Psoas muscle (tissue), 7 donors: ENCODE measurements at regions not wholly inside any gene's neighbourhood (a gene's known extent, or its start where the extent isn't known, plus 50 kb on each side); places are given as distances from the start of the nearest gene placed in this dataset.

ENCODE experiments used
- ATAC-seq, 4 donors: fragments of 200-7000 bp; cut with Tn5 transposase; one replicate each; pipeline ENCODE4 v1.9.1; 2020; ENCODE audit warnings: moderate library complexity in 3 of 4, mild to moderate bottlenecking in 2 of 4
- DNase-seq, 2 donors: peaks; one replicate each; pipeline ENCODE4 v3.0.0-alpha.2; 2020
- H3K27ac ChIP-seq: fragments of 200-600 bp; one replicate; pipeline ENCODE4 v1.8.0; 2022
- H3K27me3 ChIP-seq, 3 donors: fragments of 200-600 bp in 1 of 3; one replicate each; pipeline versions ENCODE4 v1.6.1 to v1.8.0; 2013 to 2022; ENCODE audit warnings: low read length in 2 of 3, mild to moderate bottlenecking in 2 of 3, moderate library complexity in 1 of 3; ENCODE audit not compliant: insufficient read depth in 3 of 3
- H3K36me3 ChIP-seq, 2 donors: fragments of 200-600 bp in 1 of 2; one replicate each; pipeline versions ENCODE4 v1.6.1 to v1.8.0; 2013 to 2022; ENCODE audit warnings: low read depth in 1 of 2, mild to moderate bottlenecking in 1 of 2, moderate library complexity in 1 of 2; ENCODE audit not compliant: insufficient read depth in 1 of 2
- H3K4me1 ChIP-seq: fragments of 200-600 bp; one replicate; pipeline ENCODE4 v1.8.0; 2022
- H3K4me3 ChIP-seq: fragments of 200-600 bp; one replicate; pipeline ENCODE4 v1.8.0; 2022; ENCODE audit warnings: mild to moderate bottlenecking
- H3K9me3 ChIP-seq: fragments of 200-600 bp; one replicate; pipeline ENCODE4 v1.8.0; 2022
- WGBS, 3 donors: extraction: QIAGEN DNeasy Blood & Tissue Kit; methylation state at CpG; one replicate each; pipeline versions ENCODE4 v1.1.6 to v1.1.7; 2013; 5-methylcytosine and 5-hydroxymethylcytosine counted together
- intact Hi-C, 2 donors: fragments of 100-400 bp; cut with DNase I; formaldehyde crosslinking; loops; one replicate each; pipeline versions ENCODE4 v1.11.0 to v1.14.2; 2022
- TF ChIP-seq, protein P1 (sequence below): fragments of 200-600 bp; IDR thresholded peaks from one replicate; pipeline ENCODE4 v1.8.0; 2022; ENCODE audit warnings: antibody characterized with exemption
- donor health status: healthy with polysubstance abuse.
- donor health status: DM: no; HTN: no; CAD: no; lungs with moderate emphysema.
- donor health status: Bipolar disorder and iron deficiency.
- donor health status: healthy.
- donor health status: DM: yes; HTN: yes; CAD: no.
- donor health status: DM: no; HTN: no; CAD: no.
- donor health status: DM: yes; HTN: yes; CAD: no.

DNA sequence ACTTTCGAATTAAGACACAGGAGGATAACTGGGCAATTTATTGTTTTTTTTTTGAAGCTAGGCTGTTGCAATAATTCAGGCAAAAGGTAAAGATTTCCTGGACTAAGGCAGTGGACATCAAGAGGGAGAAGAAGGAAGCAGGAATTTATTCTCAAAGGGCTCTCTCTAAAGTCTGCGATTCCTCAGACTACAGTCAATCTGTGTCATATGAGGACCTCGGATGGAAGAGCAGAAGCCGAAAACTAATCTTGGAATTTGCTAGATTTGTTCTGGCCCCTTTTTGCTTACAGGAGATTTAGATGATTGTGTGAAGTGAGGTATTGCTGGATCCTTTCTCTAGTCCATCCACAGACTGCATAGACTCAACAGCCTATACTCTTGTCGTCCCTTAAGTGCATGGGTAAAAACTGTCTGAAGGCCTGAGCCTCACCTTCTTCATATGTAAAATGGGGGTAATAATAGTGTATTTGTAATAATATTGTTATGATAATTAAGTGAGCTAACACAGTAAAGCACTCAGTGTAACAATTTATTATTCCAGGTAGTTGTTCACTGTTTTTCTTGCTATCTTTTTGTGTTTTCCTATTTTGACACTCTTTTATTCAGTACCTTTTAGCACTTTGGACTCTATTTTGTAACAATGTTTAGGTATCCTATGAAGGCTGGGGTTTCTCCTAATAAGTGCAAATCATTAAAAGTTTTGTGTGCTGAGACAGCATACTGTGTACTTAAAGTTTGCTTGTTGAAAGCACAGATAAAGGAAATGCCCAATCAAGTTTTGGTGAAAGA is 54.2 kb upstream of the NT5C1B start:
- no peak for ATAC-seq
- DNase-seq: no peak
- Histone ChIP-seq H3K27ac (no peak overlapping the region), H3K9me3 (no peaks in the 10 kb centered on the region), H3K4me3 (no peak overlapping the region), H3K27me3 (no peaks in the 10 kb centered on the region), H3K36me3 (no peaks in the 10 kb centered on the region), H3K4me1 (no peaks in the 10 kb centered on the region)
- intact Hi-C loops: no loop called here
- 71 to 78% (median 72%) methylated on average over 5 of the region's 5 CpGs for WGBS, 3 donors
- TF ChIP-seq, protein P1, sequence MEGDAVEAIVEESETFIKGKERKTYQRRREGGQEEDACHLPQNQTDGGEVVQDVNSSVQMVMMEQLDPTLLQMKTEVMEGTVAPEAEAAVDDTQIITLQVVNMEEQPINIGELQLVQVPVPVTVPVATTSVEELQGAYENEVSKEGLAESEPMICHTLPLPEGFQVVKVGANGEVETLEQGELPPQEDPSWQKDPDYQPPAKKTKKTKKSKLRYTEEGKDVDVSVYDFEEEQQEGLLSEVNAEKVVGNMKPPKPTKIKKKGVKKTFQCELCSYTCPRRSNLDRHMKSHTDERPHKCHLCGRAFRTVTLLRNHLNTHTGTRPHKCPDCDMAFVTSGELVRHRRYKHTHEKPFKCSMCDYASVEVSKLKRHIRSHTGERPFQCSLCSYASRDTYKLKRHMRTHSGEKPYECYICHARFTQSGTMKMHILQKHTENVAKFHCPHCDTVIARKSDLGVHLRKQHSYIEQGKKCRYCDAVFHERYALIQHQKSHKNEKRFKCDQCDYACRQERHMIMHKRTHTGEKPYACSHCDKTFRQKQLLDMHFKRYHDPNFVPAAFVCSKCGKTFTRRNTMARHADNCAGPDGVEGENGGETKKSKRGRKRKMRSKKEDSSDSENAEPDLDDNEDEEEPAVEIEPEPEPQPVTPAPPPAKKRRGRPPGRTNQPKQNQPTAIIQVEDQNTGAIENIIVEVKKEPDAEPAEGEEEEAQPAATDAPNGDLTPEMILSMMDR: no peak

DNA sequence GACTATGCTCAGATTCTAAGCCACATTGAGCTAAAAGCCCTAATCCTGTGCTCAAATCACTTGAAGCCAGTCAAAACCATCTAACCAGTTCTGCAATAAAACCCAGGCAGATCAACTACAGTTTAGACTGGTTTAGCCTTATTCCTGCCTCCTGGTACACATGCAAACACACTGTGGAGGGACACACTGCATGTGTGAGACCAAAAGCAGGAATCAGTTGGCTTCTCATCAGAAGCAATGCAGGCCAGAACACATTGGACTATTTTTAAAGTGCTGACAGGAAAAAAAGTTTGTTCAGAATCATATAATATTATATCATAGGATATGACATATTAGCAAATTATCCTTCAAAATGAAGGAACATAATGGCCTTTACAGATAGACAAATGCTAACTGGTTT is 52.5 kb upstream of the NT5C1B start:
- ATAC-seq (no peak), DNase-seq (no peak)
- intact Hi-C loops: no loop called here
- Histone ChIP-seq H3K4me3 (no peak overlapping the region), H3K27ac (no peak overlapping the region), H3K9me3 (no peaks in the 10 kb centered on the region), H3K36me3 (no peaks in the 10 kb centered on the region), H3K27me3 (no peaks in the 10 kb centered on the region), H3K4me1 (no peaks in the 10 kb centered on the region)
- TF ChIP-seq, protein P1: no peak

DNA sequence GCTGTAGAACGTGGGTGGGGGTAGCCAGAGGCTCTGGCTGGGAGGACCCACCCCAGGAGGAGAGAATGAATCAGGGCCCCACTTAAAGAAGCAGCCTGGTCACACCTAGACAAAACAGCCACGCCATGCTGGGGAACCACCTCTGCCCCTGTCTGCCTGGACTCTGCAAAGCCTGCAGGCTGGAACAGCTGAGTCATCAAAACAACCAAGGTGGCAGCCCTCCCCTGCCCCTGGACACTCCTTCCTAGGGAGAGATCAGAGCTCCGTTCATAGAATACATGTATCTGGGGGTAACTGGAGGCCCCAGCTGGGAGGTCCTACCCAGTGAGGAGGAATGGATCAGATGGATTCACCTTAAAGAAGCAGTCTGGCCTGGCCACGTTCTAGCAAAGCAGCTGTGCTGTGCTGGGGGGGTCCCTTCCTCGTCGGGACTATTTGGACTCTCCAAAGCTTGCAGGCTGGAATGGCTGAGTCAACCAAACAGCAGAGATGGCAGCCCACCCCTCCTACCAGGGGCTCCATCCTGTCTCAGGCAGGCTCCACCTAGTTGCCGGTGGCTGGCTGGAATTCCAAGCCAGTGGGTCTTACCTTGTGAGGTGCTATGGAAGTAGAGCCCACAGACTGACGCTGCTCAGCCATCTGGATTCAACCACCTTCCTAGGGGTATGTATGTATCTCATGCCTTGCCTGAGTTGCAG is 50.5 kb upstream of the NT5C1B start:
- DNase-seq (peak in 1 of 2 donors; percentile 36), ATAC-seq (no peak)
- Histone ChIP-seq H3K4me3 (no peak overlapping the region), H3K9me3 (peaks cover 3% of the 10 kb centered on the region), H3K4me1 (no peaks in the 10 kb centered on the region), H3K36me3 (no peaks in the 10 kb centered on the region), H3K27me3 (no peaks in the 10 kb centered on the region), H3K27ac (no peak overlapping the region)
- intact Hi-C loops: no loop called here
- TF ChIP-seq, protein P1: no peak
- WGBS, 3 donors: 74 to 83% (median 80%) methylated on average over 8 of the region's 8 CpGs
